ENCODE measurements at regions not wholly inside any gene's neighbourhood (a gene's known extent, or its start where the extent isn't known, plus 50 kb on each side); places are given as distances from the start of the nearest gene placed in this dataset.
A peak's percentile ranks its signal among the peaks of the same experiment; 100 is the strongest.

- TF ChIP-seq NFAT5 (CRISPR knock-in tag; IDR thresholded peaks at IDR 0.05) (no peak), MBD4 (IDR thresholded peaks at IDR 0.05; ENCODE audit: borderline replicate concordance, low read length) (no peak), STAG1 (CRISPR knock-in tag; IDR thresholded peaks at IDR 0.05) (no peak), NFYC (CRISPR knock-in tag; IDR thresholded peaks at IDR 0.05) (no peak), ATF4 (CRISPR knock-in tag; IDR thresholded peaks at IDR 0.05) (peak in 1 of 2 experiments; percentile 86; a peak in 2 of 4 replicates), TFDP1 (CRISPR knock-in tag; IDR thresholded peaks at IDR 0.05; ENCODE audit: borderline replicate concordance) (no peak), HMGXB3 (CRISPR knock-in tag; IDR thresholded peaks at IDR 0.05; ENCODE audit: borderline replicate concordance) (no peak), FOXP1 (IDR thresholded peaks at IDR 0.05) (no peak), FOXP1 (CRISPR knock-in tag; IDR thresholded peaks at IDR 0.05) (peak; percentile 60), ISX (CRISPR knock-in tag; conservative IDR thresholded peaks at IDR 0.05) (no peak), IKZF4 (CRISPR knock-in tag; IDR thresholded peaks at IDR 0.05; ENCODE audit: borderline replicate concordance, low read depth, not compliant biosample characterization) (no peak), ZNF780A (CRISPR knock-in tag; IDR thresholded peaks at IDR 0.05) (no peak), TCF7 (IDR thresholded peaks at IDR 0.05; ENCODE audit: low read depth) (peak; percentile 87), SSRP1 (CRISPR knock-in tag; IDR thresholded peaks at IDR 0.05) (no peak), MAFF (IDR thresholded peaks at IDR 0.05; ENCODE audit: low read depth, low read length) (0 out of 2 replicates have a peak, but pooled peaks have one; percentile 0)
Observed at GRCh38 chr4:74659576-74660411, 134.5 kb downstream of the BTC start (continued).
